DMS53 (cell line): ENCODE measurements at regions not wholly inside any gene's neighbourhood (a gene's known extent, or its start where the extent isn't known, plus 50 kb on each side); places are given as distances from the start of the nearest gene placed in this dataset.
"Not testable (repeated sequence)": the region's sequence is repeated elsewhere in the genome, so short reads cannot be mapped to it uniquely, and the experiment has no call there.

Source experiments
- DNase-seq: peaks from one replicate; lab custom pipeline; 2025; lab: John Stamatoyannopoulos, UW

GRCh38 chr4:126930059-126930458, 702.7 kb upstream of the INTU start:
- DNase-seq = not testable (repeated sequence)

GRCh38 chr4:126935801-126936200, 697.0 kb upstream of the INTU start:
- DNase-seq = no peak

- DNase-seq = no peak
Observed at GRCh38 chr4:126937342-126937741, 695.4 kb upstream of the INTU start.

GRCh38 chr4:126937846-126938422, 694.8 kb upstream of the INTU start:
- no peak for DNase-seq

GRCh38 chr4:126939401-126939800, 693.4 kb upstream of the INTU start:
- DNase-seq = no peak

- no peak for DNase-seq
Observed at GRCh38 chr4:126947536-126947935, 685.2 kb upstream of the INTU start.

GRCh38 chr4:126954537-126955291, 678.0 kb upstream of the INTU start:
- DNase-seq = no peak

- no peak for DNase-seq
Observed at GRCh38 chr4:126955292-126956183, 677.2 kb upstream of the INTU start.

GRCh38 chr4:126956184-126956897, 676.4 kb upstream of the INTU start:
- no peak for DNase-seq

- DNase-seq = no peak
Observed at GRCh38 chr4:126957556-126957955, 675.2 kb upstream of the INTU start.

- DNase-seq = no peak
Observed at GRCh38 chr4:126957987-126958386, 674.8 kb upstream of the INTU start.

GRCh38 chr4:126958482-126958881, 674.3 kb upstream of the INTU start:
- no peak for DNase-seq

- no peak for DNase-seq
Observed at GRCh38 chr4:126959056-126959745, 673.6 kb upstream of the INTU start.

GRCh38 chr4:126960760-126961159, 672.0 kb upstream of the INTU start:
- no peak for DNase-seq

GRCh38 chr4:126961661-126962060, 671.1 kb upstream of the INTU start:
- no peak for DNase-seq

- no peak for DNase-seq
Observed at GRCh38 chr4:126965877-126966276, 666.9 kb upstream of the INTU start.

GRCh38 chr4:126969360-126970235, 663.2 kb upstream of the INTU start:
- no peak for DNase-seq

- DNase-seq = no peak
Observed at GRCh38 chr4:126973201-126973600, 659.6 kb upstream of the INTU start.

GRCh38 chr4:126976850-126977632, 655.7 kb upstream of the INTU start:
- DNase-seq = no peak

- no peak for DNase-seq
Observed at GRCh38 chr4:126986005-126986404, 646.8 kb upstream of the INTU start.
